Adrenal gland (tissue), 9 donors: ENCODE measurements at regions not wholly inside any gene's neighbourhood (a gene's known extent, or its start where the extent isn't known, plus 50 kb on each side); places are given as distances from the start of the nearest gene placed in this dataset.

Experiments used
- DNase-seq, 7 donors: peaks; one replicate each; pipeline ENCODE4 v3.0.0-alpha.2; 2019 to 2020
- H3K27ac ChIP-seq, 5 donors: fragments of 200-600 bp; sonication (generic) in 4 of 5; 1 replicate in 3 of 5; 2 replicates in 2 of 5; pipeline versions ENCODE4 v1.5.1 to v1.8.0; 2016 to 2020; ENCODE audit warnings: mild to moderate bottlenecking in 1 of 5
- H3K27me3 ChIP-seq: fragments of 200-600 bp; 2 replicates; pipeline ENCODE4 v1.8.0; 2021
- H3K36me3 ChIP-seq, 2 donors: fragments of 200-600 bp; replicated peaks in 1 of 2; 1 replicate in 1 of 2; 2 replicates in 1 of 2; pipeline versions ENCODE4 v1.5.1 to v1.8.0; 2018 to 2022
- H3K4me1 ChIP-seq, 2 donors: fragments of 200-600 bp; replicated peaks in 1 of 2; 1 replicate in 1 of 2; 2 replicates in 1 of 2; pipeline versions ENCODE4 v1.5.1 to v1.8.0; 2018 to 2021
- H3K4me3 ChIP-seq, 4 donors: fragments of 200-600 bp; sonication (generic) in 3 of 4; one replicate each; pipeline ENCODE4 v1.5.1; 2016 to 2018
- H3K9me3 ChIP-seq, 3 donors: fragments of 200-600 bp; sonication (generic) in 1 of 3; replicated peaks in 1 of 3; 1 replicate in 2 of 3; 2 replicates in 1 of 3; pipeline versions ENCODE4 v1.5.1 to v1.8.0; 2016 to 2021
- CTCF ChIP-seq, 6 experiments: fragments of 450-650 bp in 4 of 6; fragments of 200-600 bp in 2 of 6; sonication (generic) in 1 of 6; IDR thresholded peaks; 1 replicate in 5 of 6; 2 replicates in 1 of 6; pipeline versions ENCODE4 v1.5.1 to v1.8.0; 2016 to 2021; ENCODE audit warnings: antibody characterized with exemption in 6 of 6, mild to moderate bottlenecking in 2 of 6, moderate library complexity in 1 of 6
- POLR2A ChIP-seq, 2 donors: fragments of 450-650 bp; IDR thresholded peaks; one replicate each; pipeline ENCODE4 v1.6.1; 2017; ENCODE audit warnings: antibody characterized with exemption in 2 of 2, mild to moderate bottlenecking in 2 of 2, moderate library complexity in 1 of 2
- WGBS, 4 donors: extraction: QIAGEN DNeasy Blood & Tissue Kit in 2 of 4; methylation state at CpG; one replicate each; pipeline versions ENCODE4 v1.1.5 to v1.1.7; 2013 to 2017; 5-methylcytosine and 5-hydroxymethylcytosine counted together
- intact Hi-C, 2 donors: fragments of 100-400 bp; cut with DNase I; formaldehyde crosslinking; loops; one replicate each; pipeline versions ENCODE4 v1.14.1 to v1.15.0; 2022 to 2023
- donor health status: healthy with polysubstance abuse.
- donor health status: Bipolar disorder and iron deficiency.
- donor health status: DM: yes; HTN: yes; CAD: no.
- donor health status: DM: no; HTN: no; CAD: no.
- donor health status: DM: no; HTN: no; CAD: no.

- no peaks in the 10 kb centered on the region for H3K4me1 ChIP-seq
- TF ChIP-seq CTCF (IDR thresholded peaks at IDR 0.05) (no peak), POLR2A (IDR thresholded peaks at IDR 0.05) (no peak)
- no peak for DNase-seq
- no peaks in the 10 kb centered on the region for H3K9me3 ChIP-seq
- H3K27me3 ChIP-seq: no peaks in the 10 kb centered on the region
- intact Hi-C loops: loop anchor here in 1 of 2 donors (10.0 kb wide), 1 partner anchor 956 kb away; no protein-coding TSS in a partner anchor
- no peaks in the 10 kb centered on the region for H3K36me3 ChIP-seq
- WGBS, 4 donors: 77 to 92% (median 80%) methylated on average over 3 of the region's 3 CpGs
- no peak overlapping the region for H3K4me3 ChIP-seq
- no peak overlapping the region for H3K27ac ChIP-seq
These were observed 136.5 kb downstream of the AKAIN1 start for GRCh38 chr18:5060543-5060942.

DNA sequence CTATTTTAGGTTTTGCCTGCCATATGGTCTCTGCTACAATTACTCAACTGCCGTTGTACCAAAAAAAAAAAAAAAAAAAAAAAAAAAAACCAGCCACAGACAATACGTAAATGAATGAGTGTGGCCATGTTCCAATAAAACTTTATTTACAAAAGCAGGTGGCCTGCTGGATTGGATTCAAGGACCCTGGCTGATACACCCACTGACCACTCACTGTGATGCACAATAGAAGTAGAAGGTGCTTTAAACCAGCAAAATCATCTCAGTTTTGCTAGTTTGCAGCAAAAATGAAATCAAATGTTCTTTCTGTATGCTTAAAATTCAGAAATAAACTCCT, 137.4 kb downstream of the AKAIN1 start:
- intact Hi-C loops: loop anchor here in 1 of 2 donors (10.0 kb wide), 1 partner anchor 955 kb away; no protein-coding TSS in a partner anchor
- H3K36me3 ChIP-seq: no peaks in the 10 kb centered on the region
- no peak overlapping the region for H3K4me3 ChIP-seq
- H3K27me3 ChIP-seq: no peaks in the 10 kb centered on the region
- H3K9me3 ChIP-seq: no peaks in the 10 kb centered on the region
- DNase-seq: no peak
- H3K27ac ChIP-seq: no peak overlapping the region
- no peak for TF ChIP-seq POLR2A (IDR thresholded peaks at IDR 0.05)
- TF ChIP-seq CTCF (IDR thresholded peaks at IDR 0.05): no peak
- WGBS, 4 donors: 39 to 62% (median 48%) methylated on average over 2 of the region's 2 CpGs
- H3K4me1 ChIP-seq: no peaks in the 10 kb centered on the region

DNA sequence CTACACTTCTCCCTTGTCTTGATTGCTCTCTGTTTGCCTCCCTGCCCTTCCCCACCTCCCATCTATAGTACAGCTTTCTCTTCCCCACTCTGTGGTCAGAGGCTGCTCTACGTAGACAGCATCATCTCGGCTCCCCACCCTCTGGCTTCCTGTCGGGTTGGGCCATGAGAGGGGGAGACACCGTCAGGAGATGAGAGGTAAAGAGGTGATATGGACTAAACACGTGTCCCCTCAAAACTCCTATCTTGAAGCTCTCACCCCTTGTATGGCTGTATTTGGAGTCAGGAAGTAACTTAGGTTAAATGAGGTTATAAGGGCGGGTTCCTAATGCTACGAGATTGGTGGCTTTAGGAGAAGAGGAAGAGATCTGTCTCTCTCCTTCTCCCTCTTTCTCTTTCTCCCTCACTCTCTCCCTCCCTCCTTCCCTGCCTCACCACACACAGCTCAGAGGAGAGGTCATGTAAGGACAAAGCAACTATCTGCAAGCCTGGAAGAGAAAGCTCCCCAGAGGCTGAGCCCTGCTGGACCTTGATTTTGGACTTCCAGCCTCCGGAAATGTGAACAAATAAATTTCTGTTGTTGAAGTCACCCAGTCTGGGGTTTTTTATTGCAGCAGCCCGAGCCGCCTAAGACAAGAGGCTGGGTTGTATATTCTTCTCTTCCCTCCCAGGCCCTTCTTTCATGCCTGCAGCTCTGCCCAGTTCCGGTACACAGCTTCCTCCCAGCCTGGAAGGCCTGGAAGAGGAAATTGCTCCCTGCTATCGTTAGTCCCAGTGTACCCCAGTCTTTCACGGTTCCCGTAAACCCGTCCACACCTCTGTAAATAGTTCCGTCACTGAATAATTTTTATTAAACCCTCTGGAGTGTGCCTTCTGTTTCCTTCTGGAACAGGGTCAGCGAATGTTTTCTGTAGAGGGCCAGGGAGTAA, 138.0 kb downstream of the AKAIN1 start:
- Histone ChIP-seq H3K9me3 (no peaks in the 10 kb centered on the region), H3K4me3 (no peak overlapping the region), H3K4me1 (no peaks in the 10 kb centered on the region), H3K27ac (no peak overlapping the region), H3K27me3 (no peaks in the 10 kb centered on the region), H3K36me3 (no peaks in the 10 kb centered on the region)
- intact Hi-C loops: no loop called here
- DNase-seq: no peak
- TF ChIP-seq POLR2A (IDR thresholded peaks at IDR 0.05): no peak
- TF ChIP-seq CTCF (IDR thresholded peaks at IDR 0.05): no peak
- 48 to 55% (median 53%) methylated on average over 17 of the region's 17 CpGs for WGBS, 4 donors

DNA sequence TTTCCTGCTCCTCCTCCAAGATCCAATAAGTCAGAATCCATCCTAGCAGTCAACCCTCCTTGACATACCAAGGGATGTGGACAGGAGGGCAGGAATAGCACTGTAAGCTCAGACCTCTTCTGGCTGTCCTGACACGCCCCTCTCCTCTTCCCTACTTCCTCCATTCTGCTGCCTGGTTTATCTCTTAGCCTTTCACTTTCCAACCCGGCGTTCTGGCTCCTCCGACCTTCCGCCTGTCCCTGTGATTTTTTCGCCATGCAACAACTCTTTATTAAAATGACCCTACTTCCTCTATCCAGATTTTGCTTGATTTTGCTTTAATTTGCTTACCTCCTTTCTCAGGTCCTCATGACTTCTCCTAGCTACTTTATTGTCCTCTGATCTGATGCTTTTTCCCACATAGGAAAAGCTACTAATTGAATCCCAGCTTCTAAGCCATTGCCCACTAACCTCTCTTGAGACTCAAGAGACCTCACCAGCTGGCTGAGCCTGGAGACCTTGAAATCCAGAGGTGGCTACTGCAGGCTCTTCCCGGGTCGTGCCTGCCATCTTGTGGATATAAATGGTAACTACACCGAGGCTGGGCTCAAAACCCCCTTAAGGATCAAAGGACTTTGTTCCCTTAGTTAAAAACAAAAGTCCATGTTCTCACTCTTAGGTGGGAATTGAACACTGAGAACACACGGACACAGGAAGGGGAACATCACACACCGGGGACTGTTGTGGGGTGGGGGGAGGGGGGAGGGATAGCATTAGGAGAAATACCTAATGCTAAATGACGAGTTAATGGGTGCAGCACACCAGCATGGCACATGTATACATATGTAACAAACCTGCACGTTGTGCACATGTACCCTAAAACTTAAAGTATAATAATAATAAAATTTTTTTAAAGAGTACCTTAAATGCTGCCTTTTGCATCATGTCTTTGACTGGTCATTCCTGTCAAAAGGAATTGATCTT, 139.4 kb downstream of the AKAIN1 start:
- no peaks in the 10 kb centered on the region for H3K9me3 ChIP-seq
- peak; percentile 57 to 80 (median 72) for DNase-seq
- H3K27me3 ChIP-seq: no peaks in the 10 kb centered on the region
- no peaks in the 10 kb centered on the region for H3K36me3 ChIP-seq
- 14 to 24% (median 19%) methylated on average over 11 to 13 of the region's 13 CpGs for WGBS, 4 donors
- peak; percentile 61 to 81 (median 78) for TF ChIP-seq CTCF (IDR thresholded peaks at IDR 0.05)
- no peak for TF ChIP-seq POLR2A (IDR thresholded peaks at IDR 0.05)
- intact Hi-C loops: no loop called here
- H3K27ac ChIP-seq: no peak overlapping the region
- H3K4me1 ChIP-seq: no peaks in the 10 kb centered on the region
- H3K4me3 ChIP-seq: no peak overlapping the region
